ENCODE measurements at regions not wholly inside any gene's neighbourhood (a gene's known extent, or its start where the extent isn't known, plus 50 kb on each side); places are given as distances from the start of the nearest gene placed in this dataset.

GRCh38 chr11:69931994-69932910, 113.0 kb upstream of the FGF3 start:
- DNase-seq (ENCODE audit: low spot score) = no peak

- DNase-seq (ENCODE audit: low spot score) = peak; percentile 65
These were observed 115.8 kb upstream of the FGF3 start for GRCh38 chr11:69934861-69935494.

GRCh38 chr11:69935941-69936505, 116.8 kb upstream of the FGF3 start:
- DNase-seq (ENCODE audit: low spot score) = no peak

GRCh38 chr11:69936771-69937170, 117.6 kb upstream of the FGF3 start:
- no peak for DNase-seq (ENCODE audit: low spot score)

- DNase-seq (ENCODE audit: low spot score) = no peak
These were observed 119.0 kb upstream of the FGF3 start for GRCh38 chr11:69938206-69938605.

GRCh38 chr11:69939551-69940245, 120.5 kb upstream of the FGF3 start:
- DNase-seq (ENCODE audit: low spot score) = peak; percentile 47

- no peak for DNase-seq (ENCODE audit: low spot score)
These were observed 121.0 kb upstream of the FGF3 start for GRCh38 chr11:69940246-69940610.

GRCh38 chr11:69941546-69942332, 122.5 kb upstream of the FGF3 start:
- no peak for DNase-seq (ENCODE audit: low spot score)

- no peak for DNase-seq (ENCODE audit: low spot score)
These were observed 123.2 kb upstream of the FGF3 start for GRCh38 chr11:69942333-69942820.

GRCh38 chr11:69943066-69943465, 123.8 kb upstream of the FGF3 start:
- peak; percentile 65 for DNase-seq (ENCODE audit: low spot score)

DNA sequence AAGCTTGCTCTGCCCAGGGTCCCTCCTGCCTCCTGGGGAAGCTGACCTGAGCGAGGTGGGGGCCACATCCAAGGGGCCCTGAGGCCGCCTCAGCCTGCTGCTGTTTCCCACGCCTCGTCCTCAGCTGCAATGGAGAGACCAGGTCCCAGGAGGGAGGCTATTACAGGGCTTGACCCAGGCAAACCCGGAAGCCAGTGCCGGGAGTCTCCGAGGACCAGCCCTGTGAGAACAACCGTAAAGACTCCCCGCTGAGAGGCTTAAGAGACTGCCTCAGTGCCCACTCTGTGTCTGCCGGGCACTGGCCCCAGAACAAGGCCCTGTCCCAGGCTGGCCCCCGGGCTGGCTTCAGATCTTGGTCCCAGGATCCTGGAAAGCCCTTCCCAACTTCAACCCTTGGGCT, 124.3 kb upstream of the FGF3 start:
- no peak for DNase-seq (ENCODE audit: low spot score)

DNA sequence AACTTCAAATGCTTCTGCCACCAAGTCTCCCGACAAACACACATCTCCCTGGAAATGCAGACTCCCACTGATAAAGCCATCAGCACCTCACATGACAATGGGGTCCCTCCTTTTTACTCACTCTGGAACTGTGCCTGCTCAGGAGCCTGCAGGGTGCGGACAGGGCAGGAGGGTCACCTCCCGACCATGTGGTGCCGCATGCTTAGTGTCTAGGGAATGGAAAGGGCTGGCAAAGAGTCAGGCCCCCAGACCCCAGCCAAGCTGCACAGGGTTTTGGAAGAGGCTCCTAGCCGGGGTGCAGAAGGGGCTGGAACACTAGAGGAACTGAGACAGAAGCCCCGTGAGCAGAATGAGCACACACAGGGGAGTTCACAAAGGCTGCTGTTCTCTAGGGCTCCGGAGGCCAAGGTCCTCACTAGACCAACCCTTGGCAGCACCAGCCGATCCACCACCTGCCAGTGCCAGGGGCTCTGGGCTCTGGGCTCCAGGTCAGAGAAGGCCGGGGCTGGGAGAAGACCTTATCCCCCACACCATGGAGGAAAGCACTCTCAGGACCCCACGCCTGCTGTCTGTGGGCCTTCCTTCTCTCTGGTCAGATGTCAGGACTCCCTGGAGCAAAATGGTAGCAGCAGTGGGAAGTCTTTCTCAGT, 125.1 kb upstream of the FGF3 start:
- DNase-seq (ENCODE audit: low spot score) = no peak

GRCh38 chr11:69945157-69945556, 125.9 kb upstream of the FGF3 start:
- no peak for DNase-seq (ENCODE audit: low spot score)

GRCh38 chr11:69947059-69947792, 128.0 kb upstream of the FGF3 start:
- peak; percentile 66 for DNase-seq (ENCODE audit: low spot score)

DNA sequence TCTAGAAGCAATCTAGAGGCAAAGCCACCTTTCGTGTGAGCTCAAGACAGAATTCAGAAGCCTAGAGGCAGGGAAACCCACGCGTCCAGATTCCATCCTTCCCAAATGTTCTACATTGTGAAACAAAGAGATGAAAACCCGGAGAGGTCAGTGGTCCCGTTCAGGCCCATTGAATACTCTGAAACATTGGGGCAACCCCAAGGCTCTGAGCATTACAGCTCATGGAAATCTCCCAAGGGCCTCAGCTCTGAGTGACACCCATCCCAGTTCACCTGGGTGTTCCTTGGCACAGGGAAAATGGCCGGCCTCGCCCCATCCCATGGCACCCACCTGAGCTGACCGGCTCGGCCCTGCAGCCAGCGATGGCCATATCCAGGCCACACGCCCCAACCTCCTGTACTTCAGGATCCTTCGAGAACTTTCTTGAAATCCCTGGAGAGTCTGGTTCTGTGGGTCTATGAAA, 128.6 kb upstream of the FGF3 start:
- no peak for DNase-seq (ENCODE audit: low spot score)

DNA sequence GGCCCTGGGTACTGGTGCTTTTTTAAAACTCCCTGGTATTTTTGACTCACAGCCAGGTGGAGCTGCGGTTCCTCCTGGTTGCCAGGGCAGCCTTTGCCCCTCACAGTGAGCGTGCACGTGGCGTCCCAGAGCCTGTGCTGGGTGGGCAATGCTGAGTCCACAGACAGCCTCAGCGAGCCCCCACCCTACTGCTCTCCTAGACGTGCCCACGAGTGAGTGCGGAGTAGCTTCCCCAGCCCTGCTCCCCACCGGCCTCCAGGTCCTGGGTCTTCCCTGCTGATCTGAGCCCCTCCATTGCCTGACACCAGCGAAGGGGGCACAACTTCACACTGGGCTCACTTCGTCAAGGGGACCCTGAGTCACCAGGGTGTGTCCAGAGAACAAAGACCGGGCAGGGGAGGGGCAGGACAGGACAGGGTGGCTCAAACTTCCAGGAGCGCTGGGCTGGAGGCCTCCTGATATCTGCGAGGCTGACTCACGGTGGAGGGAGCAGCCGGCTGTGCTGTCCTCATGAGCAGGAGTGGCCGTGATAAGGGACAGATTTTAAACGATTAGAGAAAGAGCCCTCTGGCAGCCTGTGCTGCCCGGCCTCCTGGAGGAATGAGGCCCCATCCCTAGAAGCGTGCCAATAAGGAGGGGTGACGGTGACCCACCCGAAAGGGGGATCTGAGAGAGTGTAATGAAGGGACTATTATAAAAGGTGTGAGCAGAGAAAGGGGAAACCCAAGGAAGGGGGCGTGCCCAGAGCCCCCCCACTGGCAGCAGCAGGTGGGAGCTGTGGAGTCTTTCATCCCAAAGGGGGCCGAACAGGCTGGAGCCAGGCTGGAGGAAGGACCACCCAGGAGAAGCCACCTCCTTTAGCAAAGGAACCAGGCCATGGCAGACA, 129.3 kb upstream of the FGF3 start:
- DNase-seq (ENCODE audit: low spot score) = peak; percentile 99

DNA sequence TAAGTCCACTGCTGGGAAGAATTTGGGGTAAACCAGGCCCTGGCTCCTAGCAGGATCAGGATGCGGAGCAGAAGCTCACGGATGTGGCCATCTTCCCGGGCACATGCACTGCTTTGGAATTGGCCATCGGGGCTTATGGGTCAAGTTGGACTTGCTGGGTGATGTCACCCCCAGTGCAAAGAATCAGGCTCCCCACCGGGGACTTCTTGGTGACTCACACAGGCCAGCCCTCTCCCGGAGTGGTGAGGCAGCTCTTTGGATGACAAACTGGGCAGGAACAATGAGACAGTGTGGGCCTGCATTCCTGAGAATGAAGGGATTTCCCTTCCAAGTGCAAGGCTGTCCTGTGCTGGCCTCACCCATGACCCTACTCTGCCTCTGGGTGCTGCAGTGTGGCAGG, 128.8 kb upstream of the ANO1 start:
- DNase-seq (ENCODE audit: low spot score) = peak; percentile 98

- peak; percentile 75 for DNase-seq (ENCODE audit: low spot score)
These were observed 128.0 kb upstream of the ANO1 start for GRCh38 chr11:69950120-69950519.

GRCh38 chr11:69950621-69951020, 127.5 kb upstream of the ANO1 start:
- DNase-seq (ENCODE audit: low spot score) = no peak

Measured in SW480 (cell line).